Pancreas (tissue), 10 donors: ENCODE measurements at regions not wholly inside any gene's neighbourhood (a gene's known extent, or its start where the extent isn't known, plus 50 kb on each side); places are given as distances from the start of the nearest gene placed in this dataset.

Experiments used
- ATAC-seq, 4 donors: fragments of 200-7000 bp; cut with Tn5 transposase; one replicate each; pipeline versions ENCODE4 v1.8.0 to v1.9.1; 2020; ENCODE audit warnings: mild to moderate bottlenecking in 4 of 4, moderate library complexity in 4 of 4
- DNase-seq, 6 donors: peaks; one replicate each; pipeline ENCODE4 v3.0.0-alpha.2; 2020
- FAIRE-seq: peaks from 2 replicates; lab custom pipeline; 2012; peaks lifted over from hg19 to GRCh38; lab: Jason Lieb, UNC
- H3K27ac ChIP-seq, 4 donors: fragments of 200-600 bp; sonication (generic); 1 replicate in 3 of 4; 2 replicates in 1 of 4; pipeline versions ENCODE4 v1.5.0 to v1.8.0; 2020
- H3K27me3 ChIP-seq, 4 donors: fragments of 200-600 bp; one replicate each; pipeline ENCODE4 v1.8.0; 2021
- H3K36me3 ChIP-seq, 3 donors: fragments of 200-600 bp; sonication (generic) in 1 of 3; one replicate each; pipeline versions ENCODE4 v1.5.0 to v1.8.0; 2020 to 2021
- H3K4me1 ChIP-seq, 3 donors: fragments of 200-600 bp; one replicate each; pipeline ENCODE4 v1.8.0; 2021
- H3K4me3 ChIP-seq, 4 donors: fragments of 200-600 bp; sonication (generic) in 2 of 4; one replicate each; pipeline versions ENCODE4 v1.5.0 to v1.8.0; 2020 to 2021
- H3K9me3 ChIP-seq, 4 donors: fragments of 200-600 bp; one replicate each; pipeline ENCODE4 v1.8.0; 2021
- CTCF ChIP-seq, 4 donors: fragments of 200-600 bp; sonication (generic) in 3 of 4; IDR thresholded peaks; one replicate each; pipeline versions ENCODE4 v1.5.0 to v1.8.0; 2021; ENCODE audit warnings: antibody characterized with exemption in 4 of 4
- WGBS, 2 donors: extraction: QIAGEN DNeasy Blood & Tissue Kit; methylation state at CpG; one replicate each; pipeline ENCODE4 v1.1.7; 2013; 5-methylcytosine and 5-hydroxymethylcytosine counted together
- intact Hi-C, 3 donors: fragments of 100-400 bp; cut with DNase I; formaldehyde crosslinking; loops; one replicate each; pipeline versions ENCODE4 v1.11.1 to v1.14.2; 2022
- donor health status: healthy with polysubstance abuse.
- donor health status: DM: no; HTN: no; CAD: no; lungs with moderate emphysema.
- donor health status: DM: no; HTN: no; CAD: no.
- donor health status: control.
- donor health status: control.
- donor health status: Bipolar disorder and iron deficiency.
- donor health status: DM: yes; HTN: yes; CAD: no.
- donor health status: DM: no; HTN: no; CAD: no.
- donor health status: DM: no; HTN: no; CAD: no.
- donor health status: DM: yes; HTN: yes; CAD: no.

GRCh38 chr10:130778166-130778545 is 533.4 kb downstream of the TCERG1L start:
- peak in 1 of 6 donors; percentile 22 for DNase-seq
- Histone ChIP-seq H3K36me3 (no peaks in the 10 kb centered on the region), H3K9me3 (no peaks in the 10 kb centered on the region), H3K27me3 (no peaks in the 10 kb centered on the region), H3K4me1 (no peaks in the 10 kb centered on the region), H3K4me3 (no peak overlapping the region), H3K27ac (no peak overlapping the region)
- no peak for ATAC-seq
- intact Hi-C loops, result no loop called here
- FAIRE-seq, result no peak
- 80 to 85% methylated on average over 7 of the region's 7 CpGs for WGBS, 2 donors
- no peak for TF ChIP-seq CTCF (IDR thresholded peaks at IDR 0.05)

DNA sequence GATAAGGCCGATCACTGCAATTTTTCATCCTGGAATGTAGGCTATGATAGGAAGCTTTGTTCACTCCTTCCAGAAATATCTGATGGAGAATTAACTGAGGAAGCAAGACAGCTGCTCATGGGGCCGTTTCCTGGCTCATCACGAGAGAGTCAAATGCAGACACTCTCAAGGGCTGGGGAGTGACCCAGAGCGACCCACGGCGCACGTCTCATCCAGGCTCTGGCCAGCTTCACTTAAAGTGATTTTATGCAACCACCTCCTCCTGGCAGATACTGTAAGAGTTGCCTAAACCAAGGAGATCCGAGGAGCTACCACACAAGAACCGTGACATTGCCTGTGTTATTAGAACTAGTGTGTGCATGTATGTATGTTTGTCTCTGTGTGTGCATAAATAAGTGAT is 530.8 kb downstream of the TCERG1L start:
- FAIRE-seq, result no peak
- WGBS, 2 donors, result 18 to 22% methylated on average over 9 of the region's 9 CpGs
- intact Hi-C loops, result no loop called here

GRCh38 chr10:130781206-130781605 is 530.3 kb downstream of the TCERG1L start:
- intact Hi-C loops, result no loop called here
- Histone ChIP-seq H3K4me1 (no peaks in the 10 kb centered on the region), H3K9me3 (no peaks in the 10 kb centered on the region), H3K36me3 (no peaks in the 10 kb centered on the region), H3K27ac (no peak overlapping the region), H3K27me3 (no peaks in the 10 kb centered on the region), H3K4me3 (no peak overlapping the region)
- no peak for ATAC-seq
- no peak for TF ChIP-seq CTCF (IDR thresholded peaks at IDR 0.05)
- WGBS, 2 donors, result 50 to 72% methylated on average over 8 of the region's 8 CpGs
- no peak for DNase-seq
- FAIRE-seq, result no peak

More for the DNA sequence above, 530.8 kb downstream of the TCERG1L start:
- ATAC-seq, result no peak
- H3K27ac ChIP-seq, result no peak overlapping the region
- no peaks in the 10 kb centered on the region for H3K9me3 ChIP-seq
- H3K36me3 ChIP-seq, result no peaks in the 10 kb centered on the region
- DNase-seq, result no peak
- H3K4me3 ChIP-seq, result no peak overlapping the region
- no peaks in the 10 kb centered on the region for H3K27me3 ChIP-seq
- H3K4me1 ChIP-seq, result no peaks in the 10 kb centered on the region
- TF ChIP-seq CTCF (IDR thresholded peaks at IDR 0.05), result no peak

- no peaks in the 10 kb centered on the region for H3K9me3 ChIP-seq
- H3K27me3 ChIP-seq, result no peaks in the 10 kb centered on the region
- no peaks in the 10 kb centered on the region for H3K36me3 ChIP-seq
- ATAC-seq (no peak), FAIRE-seq (no peak), DNase-seq (no peak)
- H3K27ac ChIP-seq, result no peak overlapping the region
- intact Hi-C loops, result no loop called here
- 66 to 75% methylated on average over 7 of the region's 7 CpGs for WGBS, 2 donors
- no peaks in the 10 kb centered on the region for H3K4me1 ChIP-seq
- TF ChIP-seq CTCF (IDR thresholded peaks at IDR 0.05), result no peak
- H3K4me3 ChIP-seq, result no peak overlapping the region
Observed at GRCh38 chr10:130781623-130782022, 529.9 kb downstream of the TCERG1L start.

- H3K4me1 ChIP-seq, result no peaks in the 10 kb centered on the region
- H3K4me3 ChIP-seq, result no peak overlapping the region
- FAIRE-seq (no peak), DNase-seq (no peak), ATAC-seq (no peak)
- intact Hi-C loops, result no loop called here
- no peak for TF ChIP-seq CTCF (IDR thresholded peaks at IDR 0.05)
- 52 to 70% methylated on average over 11 of the region's 11 CpGs for WGBS, 2 donors
- no peaks in the 10 kb centered on the region for H3K27me3 ChIP-seq
- H3K36me3 ChIP-seq, result no peaks in the 10 kb centered on the region
- H3K9me3 ChIP-seq, result no peaks in the 10 kb centered on the region
- H3K27ac ChIP-seq, result no peak overlapping the region
Observed at GRCh38 chr10:130782467-130782866, 529.1 kb downstream of the TCERG1L start.
